GM08714 (cell line): ENCODE measurements at regions not wholly inside any gene's neighbourhood (a gene's known extent, or its start where the extent isn't known, plus 50 kb on each side); places are given as distances from the start of the nearest gene placed in this dataset.

Experiments used
- H3K4me3 ChIP-seq: fragments of 200-500 bp; sonication (Bioruptor generic); 2 replicates; pipeline ENCODE4 v1.5.1; 2014; ENCODE audit warnings: mild to moderate bottlenecking, low read length, inconsistent platforms
- ZNF274 ChIP-seq: IDR thresholded peaks from 2 replicates; pipeline ENCODE4 v1.6.1; 2012; ENCODE audit warnings: mild to moderate bottlenecking, low read depth, low read length

DNA sequence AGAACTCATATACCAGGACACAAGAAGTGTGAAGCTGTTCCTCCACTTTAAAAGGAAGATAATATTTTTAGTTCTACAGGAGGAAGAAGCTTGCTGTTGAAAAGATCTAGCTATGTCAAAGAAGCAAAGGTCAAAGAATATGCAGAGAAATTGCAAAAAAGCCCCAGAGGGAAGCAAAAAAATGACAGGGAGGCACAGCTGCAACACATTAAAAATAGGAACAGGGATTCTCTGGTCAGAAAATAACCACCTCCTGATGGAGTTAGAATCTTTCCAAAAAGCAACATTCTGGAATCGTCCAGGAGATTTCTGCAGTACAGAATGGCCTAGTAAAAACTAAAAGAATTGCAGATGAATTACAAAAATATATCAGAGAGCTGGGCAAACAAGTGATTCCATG, 238.9 kb upstream of the PRMT6 start:
- no peak overlapping the region for H3K4me3 ChIP-seq
- TF ChIP-seq ZNF274 = no peak

DNA sequence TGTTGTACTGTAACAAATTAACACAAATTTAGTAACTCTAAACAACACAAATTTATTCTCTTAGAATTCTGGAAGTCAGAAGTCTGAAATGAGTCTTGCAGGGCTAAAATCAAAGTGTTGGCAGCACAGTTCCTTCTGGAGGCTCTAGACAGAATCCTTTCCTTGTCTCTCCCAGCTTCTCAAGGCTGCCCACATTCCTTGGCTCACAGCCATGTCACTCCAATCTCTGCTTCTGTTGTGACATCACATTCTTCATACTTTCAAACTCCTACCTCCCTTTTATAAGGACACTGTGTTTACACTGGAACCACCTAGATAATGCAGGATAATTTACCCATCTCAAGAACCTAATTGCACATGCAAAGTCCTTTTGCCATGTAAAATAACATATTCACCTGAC, 225.0 kb upstream of the PRMT6 start:
- H3K4me3 ChIP-seq = no peak overlapping the region
- no peak for TF ChIP-seq ZNF274

DNA sequence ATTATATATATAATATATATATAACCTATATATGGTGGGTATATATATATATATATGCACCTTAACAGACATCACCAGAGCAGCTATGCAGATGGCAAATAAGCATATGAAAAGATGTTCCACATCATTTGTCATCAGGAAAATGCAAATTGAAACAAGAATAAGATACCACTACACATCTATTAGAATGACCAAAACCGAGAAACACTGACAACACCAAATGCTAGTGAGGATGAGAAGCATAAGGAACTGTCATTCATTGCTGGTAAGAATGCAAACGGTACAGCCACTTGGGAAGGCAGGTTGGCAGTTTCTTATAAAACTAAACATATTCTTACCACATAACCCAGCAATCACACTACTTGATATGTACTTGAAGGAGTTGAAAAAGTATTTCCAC, 219.8 kb upstream of the PRMT6 start:
- no peak overlapping the region for H3K4me3 ChIP-seq
- TF ChIP-seq ZNF274 = no peak

DNA sequence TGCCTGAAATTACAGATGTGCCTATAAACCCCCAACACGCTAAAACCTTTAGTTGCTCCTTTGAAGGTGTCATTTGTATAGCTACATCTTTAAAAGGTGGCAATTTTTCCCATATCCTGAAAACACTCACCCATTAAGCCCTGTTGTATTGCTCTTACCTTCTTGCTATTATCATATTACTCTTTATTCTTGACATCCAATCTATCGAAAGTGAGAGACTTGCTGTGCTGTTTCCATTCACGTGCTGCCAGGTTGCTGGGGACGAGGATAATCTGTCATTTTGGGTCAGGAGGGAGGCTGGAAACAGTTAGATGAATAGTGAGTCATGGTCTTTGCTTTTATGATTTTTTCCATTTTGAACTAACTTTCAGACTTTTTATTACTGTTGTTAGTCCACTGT, 213.0 kb upstream of the PRMT6 start:
- H3K4me3 ChIP-seq = no peak overlapping the region
- no peak for TF ChIP-seq ZNF274

DNA sequence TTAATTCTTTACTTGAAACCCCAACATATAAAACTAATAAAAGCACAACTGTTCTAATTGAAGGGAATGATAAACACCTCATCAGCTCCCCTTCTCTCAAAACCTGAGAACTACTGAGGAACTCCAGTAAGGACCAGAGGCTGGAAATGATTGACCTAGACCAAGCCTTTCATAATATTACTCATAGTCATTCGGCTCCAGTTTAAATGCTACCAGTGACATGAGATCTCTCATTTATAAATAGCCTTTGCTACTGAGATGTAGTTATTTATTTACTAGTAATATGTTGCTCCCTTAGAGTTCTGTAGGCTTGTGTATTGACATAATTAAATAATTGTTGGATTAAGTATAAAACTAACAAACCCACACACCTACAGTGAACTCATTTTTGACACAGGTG, 209.8 kb upstream of the PRMT6 start:
- no peak overlapping the region for H3K4me3 ChIP-seq
- no peak for TF ChIP-seq ZNF274

DNA sequence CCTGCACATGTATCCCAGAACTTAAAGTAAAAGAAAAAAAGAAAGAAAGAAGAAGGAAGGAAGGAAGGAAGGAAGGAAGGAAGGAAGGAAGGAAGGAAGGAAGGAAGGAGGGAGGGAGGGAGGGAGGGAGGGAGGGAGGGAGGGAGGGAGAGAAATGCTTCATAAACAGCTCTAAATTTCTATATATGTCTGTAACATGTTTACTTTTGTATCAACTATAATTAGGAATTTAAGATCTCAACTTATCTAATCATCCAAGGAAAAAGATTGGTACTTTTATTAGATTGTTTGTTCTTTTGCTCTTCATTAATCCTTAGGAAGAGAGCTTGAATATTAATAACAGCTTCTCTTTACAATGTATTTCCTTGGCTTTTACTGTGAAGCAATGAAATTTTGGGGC, 195.4 kb upstream of the PRMT6 start:
- H3K4me3 ChIP-seq = no peak overlapping the region
- no peak for TF ChIP-seq ZNF274

DNA sequence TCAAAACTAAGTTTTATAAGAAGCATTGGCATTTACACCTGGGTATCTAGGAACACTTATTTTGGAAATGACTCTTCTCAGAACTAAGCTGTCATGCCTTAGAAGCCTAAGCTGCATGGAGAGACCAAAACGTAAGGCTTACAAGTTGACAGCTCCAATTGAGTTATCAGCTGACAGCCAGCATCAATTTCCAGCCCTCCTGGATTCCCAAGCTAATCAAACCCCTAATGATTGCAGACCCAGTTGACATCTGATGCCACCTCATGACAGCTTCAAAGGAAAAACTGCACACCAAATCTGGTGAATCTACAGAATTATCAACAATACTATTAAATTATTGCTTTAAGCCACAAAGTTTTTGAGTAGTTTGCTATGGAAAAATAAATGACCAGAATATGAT, 187.6 kb upstream of the PRMT6 start:
- TF ChIP-seq ZNF274 = no peak
- H3K4me3 ChIP-seq = no peak overlapping the region

DNA sequence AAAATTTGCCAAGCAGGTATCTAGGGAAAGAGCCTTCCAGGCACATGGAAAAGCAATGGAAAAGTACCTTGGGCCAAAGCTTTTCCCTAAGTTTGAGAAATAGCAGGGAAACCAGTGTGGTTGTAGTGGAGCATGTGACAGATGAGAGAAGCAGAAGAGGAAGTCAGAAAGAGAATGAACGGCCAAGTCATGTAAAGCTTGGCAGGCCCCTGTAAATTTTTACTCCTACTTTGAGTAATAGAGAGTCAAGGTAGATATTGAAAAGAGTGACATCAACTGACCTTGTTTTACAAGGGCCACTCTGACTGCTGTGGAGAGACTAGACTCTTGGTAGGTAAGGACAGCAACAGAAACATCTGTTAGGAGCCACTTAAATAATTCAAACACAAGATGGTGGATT, 180.9 kb upstream of the PRMT6 start:
- no peak overlapping the region for H3K4me3 ChIP-seq
- no peak for TF ChIP-seq ZNF274

DNA sequence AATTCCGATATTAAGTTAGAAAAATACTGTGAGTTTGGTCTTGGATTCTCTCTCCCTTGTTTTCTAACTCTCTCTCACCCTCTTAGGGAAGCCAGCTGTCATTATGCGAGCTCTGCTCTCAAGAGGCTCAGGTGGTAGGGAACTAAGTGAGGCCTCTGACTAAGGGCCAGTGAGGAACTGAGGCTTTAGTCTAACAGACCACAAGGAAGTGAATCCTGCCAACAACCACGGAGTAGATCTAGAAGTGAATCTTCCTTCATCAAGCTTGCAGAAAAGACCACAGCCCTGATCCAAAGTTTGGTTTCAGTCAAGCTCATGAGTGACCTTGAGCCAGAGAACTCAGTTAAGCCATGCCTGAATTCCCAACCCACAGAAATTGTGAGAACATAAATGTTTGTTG, 180.1 kb upstream of the PRMT6 start:
- TF ChIP-seq ZNF274 = no peak
- no peak overlapping the region for H3K4me3 ChIP-seq

DNA sequence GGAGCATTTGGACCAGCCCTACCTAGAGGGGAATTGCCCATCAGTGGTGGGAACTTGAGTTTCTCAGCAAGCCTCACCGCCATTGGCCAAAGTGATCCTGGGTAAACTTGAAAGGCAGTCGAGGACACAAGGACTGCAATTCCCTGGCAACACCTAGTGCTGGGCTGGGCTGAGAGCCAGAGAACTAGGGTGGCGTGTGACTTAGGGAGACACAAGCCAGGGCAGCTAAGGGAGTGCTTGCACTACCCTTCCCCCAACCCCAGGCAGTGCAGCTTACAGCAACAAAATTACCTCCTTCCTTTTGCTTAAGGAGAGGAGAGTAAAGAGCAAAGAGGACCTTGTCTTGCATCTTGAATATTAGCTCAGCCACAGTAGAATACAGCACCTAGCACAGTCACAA, 176.9 kb upstream of the PRMT6 start:
- no peak overlapping the region for H3K4me3 ChIP-seq
- no peak for TF ChIP-seq ZNF274

DNA sequence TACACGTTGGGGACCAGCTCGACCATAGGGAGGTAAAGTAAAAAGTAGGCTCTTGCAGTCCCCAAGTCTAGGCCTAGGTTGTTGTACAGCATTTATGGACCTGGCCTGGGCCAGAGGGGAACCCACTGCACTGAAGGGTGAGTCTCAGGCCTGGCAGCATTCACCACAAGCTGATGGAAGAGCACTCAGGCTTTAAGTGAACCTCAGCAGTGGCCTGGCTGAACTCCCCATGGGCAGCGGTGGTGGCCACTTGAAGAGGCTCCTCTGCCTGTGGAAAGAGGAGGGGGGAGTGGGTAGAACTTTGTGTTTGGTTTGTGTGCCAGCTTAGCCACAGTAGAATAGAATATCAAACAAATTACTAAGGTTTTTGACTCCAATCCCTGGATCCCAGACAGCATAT, 176.2 kb upstream of the PRMT6 start:
- TF ChIP-seq ZNF274 = no peak
- H3K4me3 ChIP-seq = no peak overlapping the region

DNA sequence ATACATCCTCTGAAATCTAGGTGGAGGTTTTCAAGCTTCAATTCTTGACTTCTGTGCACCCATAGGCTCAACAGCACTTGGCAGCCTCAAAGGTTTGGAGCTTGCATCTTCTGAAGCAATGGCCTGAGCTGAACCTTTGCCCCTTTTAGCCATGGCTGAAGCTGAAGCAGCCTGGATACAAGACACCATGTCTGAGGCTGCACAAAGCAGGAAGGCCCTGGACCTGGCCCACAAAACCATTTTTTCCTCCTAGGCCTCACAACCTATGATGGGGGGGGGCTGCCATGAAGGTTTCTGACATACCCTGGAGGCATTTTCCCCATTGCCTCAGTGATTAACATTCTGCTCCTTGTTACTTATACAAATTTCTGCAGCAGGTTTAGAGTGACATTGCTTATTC, 173.3 kb upstream of the PRMT6 start:
- no peak for TF ChIP-seq ZNF274
- H3K4me3 ChIP-seq = no peak overlapping the region

DNA sequence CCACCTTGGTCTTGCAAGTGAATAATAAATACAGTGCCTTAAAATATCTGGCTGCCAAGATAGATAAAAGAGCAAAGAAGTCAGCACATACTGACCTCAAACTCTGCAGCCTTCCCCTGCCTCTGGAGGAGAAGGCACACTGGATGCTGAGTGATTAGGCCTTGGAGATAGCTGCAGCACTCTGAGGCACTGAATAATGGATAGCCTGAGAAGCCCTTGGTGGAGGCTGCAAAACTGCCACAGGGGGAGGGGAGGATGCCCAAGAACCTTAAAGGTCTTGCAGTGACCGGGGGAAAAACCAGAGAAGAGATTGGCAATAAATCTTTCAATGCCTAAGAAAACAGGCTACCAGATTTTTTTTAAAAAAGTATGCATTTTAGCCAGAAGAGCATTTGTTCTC, 167.4 kb upstream of the PRMT6 start:
- no peak for TF ChIP-seq ZNF274

DNA sequence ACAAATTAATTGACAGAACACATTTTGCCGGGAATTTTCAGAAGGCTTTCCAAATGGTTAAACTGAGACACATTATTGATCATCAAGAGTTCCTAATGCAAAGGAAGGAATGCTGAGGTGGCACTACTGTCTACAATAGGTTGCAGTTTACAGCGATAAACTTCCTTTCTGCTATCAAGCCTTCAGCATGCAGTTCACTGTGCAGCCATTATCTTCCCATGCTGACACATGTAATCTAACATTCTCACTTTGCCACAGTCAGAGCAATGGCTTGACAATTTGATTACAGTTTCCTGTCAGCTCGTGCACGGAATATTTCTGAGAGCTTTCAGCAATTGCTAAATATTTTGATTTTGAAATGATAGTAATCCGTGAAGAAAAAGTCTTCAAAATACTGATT, 166.9 kb upstream of the PRMT6 start:
- no peak overlapping the region for H3K4me3 ChIP-seq

More for the DNA sequence above, 167.4 kb upstream of the PRMT6 start:
- H3K4me3 ChIP-seq = no peak overlapping the region

DNA sequence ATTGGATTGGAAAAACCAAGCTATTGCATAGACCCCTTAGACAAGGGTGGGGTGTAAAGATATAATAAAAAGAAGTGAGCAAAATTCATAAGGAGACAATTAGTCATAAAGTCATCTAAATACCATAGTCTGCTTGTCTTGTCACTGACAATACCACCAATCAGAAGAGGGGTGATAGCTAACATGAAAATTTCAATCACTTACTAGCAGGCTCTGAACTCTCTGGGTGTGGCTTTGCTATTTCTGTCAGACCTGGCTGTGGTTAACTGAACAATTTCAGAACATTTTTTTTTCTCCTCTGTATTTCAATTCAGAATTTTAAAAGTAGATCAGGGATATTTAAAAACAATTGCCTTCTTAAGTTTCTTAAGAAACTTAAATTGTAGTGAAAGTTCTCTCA, 158.5 kb upstream of the PRMT6 start:
- TF ChIP-seq ZNF274 = no peak

More for the DNA sequence above, 166.9 kb upstream of the PRMT6 start:
- TF ChIP-seq ZNF274 = no peak

DNA sequence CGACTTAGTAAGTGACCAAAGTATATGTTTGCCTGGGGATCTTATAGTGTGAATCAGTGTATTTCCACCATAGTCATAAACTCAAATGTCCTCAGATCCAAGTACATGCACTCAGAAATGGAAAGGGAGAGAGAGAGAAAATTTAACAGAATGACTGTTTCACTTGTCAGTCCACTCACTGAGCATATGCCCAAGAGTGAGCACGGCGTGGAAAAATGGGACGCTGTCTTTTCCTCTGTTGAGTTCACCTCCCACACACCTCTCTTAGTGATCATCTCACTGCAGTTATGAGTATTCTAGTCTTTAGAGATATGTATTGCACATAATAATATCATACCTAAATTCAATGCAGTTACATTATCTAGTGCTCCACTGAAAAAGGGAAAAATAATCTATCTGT, 156.8 kb upstream of the PRMT6 start:
- TF ChIP-seq ZNF274 = no peak
- no peak overlapping the region for H3K4me3 ChIP-seq

More for the DNA sequence above, 158.5 kb upstream of the PRMT6 start:
- no peak overlapping the region for H3K4me3 ChIP-seq

DNA sequence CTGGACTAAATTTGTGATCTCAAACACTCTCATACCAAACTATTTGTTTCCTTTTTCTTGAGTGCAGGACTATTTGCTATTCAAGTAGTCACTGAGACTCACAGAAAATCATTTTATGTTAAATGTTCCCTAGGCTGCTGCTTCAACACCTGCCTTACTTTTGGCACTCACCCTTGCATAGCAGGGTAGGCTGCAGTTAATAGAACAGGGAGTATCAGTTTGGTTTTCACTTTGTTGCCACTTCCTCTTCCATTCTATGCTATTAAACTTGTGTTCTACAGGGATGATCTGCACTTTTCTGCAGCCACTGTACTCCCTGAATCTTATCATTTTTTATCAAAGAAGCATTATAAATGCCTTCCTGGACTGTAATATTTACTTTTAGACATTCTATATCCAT, 148.7 kb upstream of the PRMT6 start:
- TF ChIP-seq ZNF274 = no peak
- no peak overlapping the region for H3K4me3 ChIP-seq
